Testis (tissue), 2 donors: ENCODE measurements at regions not wholly inside any gene's neighbourhood (a gene's known extent, or its start where the extent isn't known, plus 50 kb on each side); places are given as distances from the start of the nearest gene placed in this dataset.
A peak's percentile ranks its signal among the peaks of the same experiment; 100 is the strongest.
"Not testable (repeated sequence)": the region's sequence is repeated elsewhere in the genome, so short reads cannot be mapped to it uniquely, and the experiment has no call there.

ENCODE experiments used
- DNase-seq: peaks from one replicate; pipeline ENCODE4 v3.0.0-alpha.2; 2019
- H3K27ac ChIP-seq, 2 donors: fragments of 200-600 bp; sonication (generic); one replicate each; pipeline ENCODE4 v1.5.1; 2019
- H3K27me3 ChIP-seq: fragments of 200-600 bp; sonication (generic); one replicate; pipeline ENCODE4 v1.5.1; 2019
- H3K36me3 ChIP-seq: fragments of 200-600 bp; sonication (generic); one replicate; pipeline ENCODE4 v1.5.1; 2017; ENCODE audit warnings: low read depth; ENCODE audit errors: missing control alignments
- H3K4me1 ChIP-seq: fragments of 200-600 bp; sonication (generic); one replicate; pipeline ENCODE4 v1.5.1; 2019
- H3K4me3 ChIP-seq, 2 donors: fragments of 200-600 bp; sonication (generic); one replicate each; pipeline ENCODE4 v1.5.1; 2017 to 2019
- H3K9me3 ChIP-seq: fragments of 200-600 bp; sonication (generic); one replicate; pipeline ENCODE4 v1.5.1; 2017
- POLR2A ChIP-seq: fragments of 450-650 bp; IDR thresholded peaks from one replicate; pipeline ENCODE4 v1.6.1; 2017; ENCODE audit warnings: antibody characterized with exemption, mild to moderate bottlenecking, moderate library complexity
- WGBS, 2 donors: methylation state at CpG; one replicate each; pipeline ENCODE4 v1.1.5; 2018; 5-methylcytosine and 5-hydroxymethylcytosine counted together
- intact Hi-C: fragments of 100-400 bp; cut with DNase I; formaldehyde crosslinking; loops from one replicate; pipeline ENCODE4 v1.15.1; 2023; ENCODE audit warnings: low total_unique reads
- TF ChIP-seq, protein P1 (sequence below), 3 experiments: fragments of 450-650 bp in 2 of 3; fragments of 200-600 bp in 1 of 3; sonication (generic) in 1 of 3; IDR thresholded peaks; one replicate each; pipeline ENCODE4 v1.5.1; 2016 to 2019; ENCODE audit warnings: antibody characterized with exemption in 3 of 3, mild to moderate bottlenecking in 2 of 3, moderate library complexity in 1 of 3

DNA sequence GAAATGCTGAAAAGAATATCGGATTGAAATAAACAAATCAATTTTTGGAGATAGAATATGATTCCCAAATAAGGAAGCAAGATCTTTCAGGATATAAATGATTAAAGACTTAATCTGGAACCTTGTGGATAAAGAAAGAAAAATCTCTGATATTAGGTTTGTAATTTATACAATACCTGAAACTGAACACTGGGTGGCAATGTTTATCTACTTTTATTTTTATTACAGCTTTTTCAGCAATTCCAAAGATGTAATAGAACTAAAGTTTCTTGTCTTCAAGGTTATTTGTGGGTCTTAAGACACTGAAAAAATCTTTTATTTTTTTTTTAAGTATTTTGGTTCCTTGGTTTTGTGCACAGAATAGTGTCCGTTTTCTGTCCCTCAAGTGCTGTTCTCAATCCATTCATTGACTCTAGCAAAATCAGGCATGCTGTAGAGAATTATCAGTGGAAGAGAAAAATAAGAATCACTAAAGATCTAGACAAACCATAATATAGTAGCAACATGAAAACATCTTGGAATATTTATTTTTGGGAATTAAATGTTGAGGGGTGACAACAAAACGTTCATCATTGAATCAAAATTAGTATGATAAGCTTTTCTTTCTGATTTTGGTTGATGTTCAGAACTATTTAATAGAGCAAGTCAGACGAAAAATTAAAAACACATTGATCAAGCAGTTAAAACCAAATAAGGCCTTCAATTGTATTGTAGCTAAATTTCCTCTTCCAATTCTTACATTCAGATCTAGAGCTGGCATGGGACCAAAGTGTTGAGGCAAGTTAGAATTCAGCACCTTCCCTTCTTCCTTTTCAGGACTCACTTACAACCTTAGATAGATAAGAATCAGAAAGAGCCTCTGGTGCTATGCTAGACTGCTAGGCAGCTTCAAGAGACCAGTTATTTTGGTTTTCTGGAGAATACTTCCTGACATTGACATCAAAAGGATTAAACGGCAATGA is 704.4 kb upstream of the PCDH20 start:
- 53 to 61% methylated on average over 5 of the region's 5 CpGs for WGBS, 2 donors
- TF ChIP-seq, protein P1, sequence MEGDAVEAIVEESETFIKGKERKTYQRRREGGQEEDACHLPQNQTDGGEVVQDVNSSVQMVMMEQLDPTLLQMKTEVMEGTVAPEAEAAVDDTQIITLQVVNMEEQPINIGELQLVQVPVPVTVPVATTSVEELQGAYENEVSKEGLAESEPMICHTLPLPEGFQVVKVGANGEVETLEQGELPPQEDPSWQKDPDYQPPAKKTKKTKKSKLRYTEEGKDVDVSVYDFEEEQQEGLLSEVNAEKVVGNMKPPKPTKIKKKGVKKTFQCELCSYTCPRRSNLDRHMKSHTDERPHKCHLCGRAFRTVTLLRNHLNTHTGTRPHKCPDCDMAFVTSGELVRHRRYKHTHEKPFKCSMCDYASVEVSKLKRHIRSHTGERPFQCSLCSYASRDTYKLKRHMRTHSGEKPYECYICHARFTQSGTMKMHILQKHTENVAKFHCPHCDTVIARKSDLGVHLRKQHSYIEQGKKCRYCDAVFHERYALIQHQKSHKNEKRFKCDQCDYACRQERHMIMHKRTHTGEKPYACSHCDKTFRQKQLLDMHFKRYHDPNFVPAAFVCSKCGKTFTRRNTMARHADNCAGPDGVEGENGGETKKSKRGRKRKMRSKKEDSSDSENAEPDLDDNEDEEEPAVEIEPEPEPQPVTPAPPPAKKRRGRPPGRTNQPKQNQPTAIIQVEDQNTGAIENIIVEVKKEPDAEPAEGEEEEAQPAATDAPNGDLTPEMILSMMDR (IDR thresholded peaks at IDR 0.05) = peak in 1 of 3 experiments; percentile 46
- TF ChIP-seq POLR2A = no peak
- no peak for DNase-seq
- Histone ChIP-seq H3K27ac (no peak overlapping the region), H3K4me1 (no peaks in the 10 kb centered on the region), H3K9me3 (no peaks in the 10 kb centered on the region), H3K4me3 (no peak overlapping the region), H3K27me3 (no peaks in the 10 kb centered on the region), H3K36me3 (no peaks in the 10 kb centered on the region)
- intact Hi-C loops = no loop called here

DNA sequence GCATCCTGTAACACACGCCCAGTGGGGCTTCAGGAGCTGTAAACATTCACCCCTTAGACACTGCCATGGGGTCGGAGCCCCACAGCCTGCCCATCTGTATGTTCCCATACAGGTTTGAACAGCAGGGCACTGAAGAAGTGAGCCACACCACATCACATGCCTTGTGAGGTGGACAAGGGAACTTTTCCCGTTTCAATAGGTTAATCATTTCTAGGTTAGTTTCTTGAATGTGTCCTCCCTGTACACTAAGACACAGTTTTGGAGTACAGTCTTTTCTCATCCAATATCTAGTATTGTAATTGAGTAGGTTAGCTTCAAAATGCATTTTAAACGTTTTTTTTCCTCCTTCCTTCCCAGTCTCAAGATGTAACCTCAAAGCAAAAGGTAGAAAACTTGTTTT is 700.2 kb upstream of the PCDH20 start:
- no peak for TF ChIP-seq POLR2A
- TF ChIP-seq, protein P1 (IDR thresholded peaks at IDR 0.05) = no peak
- DNase-seq = no peak
- H3K4me3 ChIP-seq = no peak overlapping the region
- 69 to 70% methylated on average over 3 to 4 of the region's 4 CpGs for WGBS, 2 donors
- H3K27ac ChIP-seq = no peak overlapping the region
- no peaks in the 10 kb centered on the region for H3K36me3 ChIP-seq
- H3K4me1 ChIP-seq = no peaks in the 10 kb centered on the region
- H3K27me3 ChIP-seq = no peaks in the 10 kb centered on the region
- intact Hi-C loops = no loop called here
- H3K9me3 ChIP-seq = no peaks in the 10 kb centered on the region

DNA sequence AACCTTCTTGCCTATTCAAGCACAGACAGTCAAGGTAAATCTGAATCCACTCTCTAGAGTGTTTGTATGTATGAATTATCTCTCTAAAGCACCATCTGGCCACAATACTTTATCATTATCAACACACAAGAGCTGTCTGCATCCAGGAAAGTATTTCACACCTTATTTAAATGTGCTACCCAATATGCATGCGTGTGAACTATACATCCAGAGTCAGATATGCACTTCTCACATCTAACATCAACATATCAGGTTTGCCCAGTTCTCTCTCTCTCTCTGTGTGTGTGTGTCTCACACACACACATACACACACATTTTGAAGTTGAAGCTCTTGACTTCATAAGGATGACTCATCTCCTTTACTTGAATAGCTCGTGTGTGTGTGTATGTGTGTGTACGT is 697.5 kb upstream of the PCDH20 start:
- TF ChIP-seq, protein P1 (IDR thresholded peaks at IDR 0.05) = no peak
- no peak for TF ChIP-seq POLR2A
- no peak overlapping the region for H3K4me3 ChIP-seq
- intact Hi-C loops = no loop called here
- H3K27ac ChIP-seq = no peak overlapping the region
- H3K9me3 ChIP-seq = no peaks in the 10 kb centered on the region
- WGBS, 2 donors = 81 to 82% methylated on average over 3 of the region's 3 CpGs
- H3K36me3 ChIP-seq = no peaks in the 10 kb centered on the region
- no peaks in the 10 kb centered on the region for H3K27me3 ChIP-seq
- DNase-seq = no peak
- no peaks in the 10 kb centered on the region for H3K4me1 ChIP-seq

DNA sequence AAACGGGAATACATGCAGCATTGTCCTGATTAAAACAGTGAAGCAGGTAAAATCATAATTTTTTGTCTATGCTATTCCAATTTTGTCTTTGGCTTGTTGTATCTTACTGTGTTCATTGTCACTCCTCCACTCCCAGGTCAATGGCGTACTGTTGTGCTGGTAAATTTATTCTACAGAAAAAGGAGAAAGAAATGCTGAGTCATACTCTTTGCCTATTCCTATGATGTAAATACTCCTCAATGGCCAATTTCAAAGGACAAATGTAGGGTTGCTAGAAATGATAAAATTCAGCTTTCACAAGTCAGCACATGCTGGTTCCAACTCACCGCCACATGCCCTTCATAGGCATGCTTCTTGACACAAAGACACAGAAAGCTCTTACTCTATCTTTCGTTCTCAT is 694.4 kb upstream of the PCDH20 start:
- H3K36me3 ChIP-seq = no peaks in the 10 kb centered on the region
- no peak overlapping the region for H3K27ac ChIP-seq
- H3K4me1 ChIP-seq = no peaks in the 10 kb centered on the region
- TF ChIP-seq, protein P1 (IDR thresholded peaks at IDR 0.05) = no peak
- no peak for TF ChIP-seq POLR2A
- H3K27me3 ChIP-seq = no peaks in the 10 kb centered on the region
- no peak overlapping the region for H3K4me3 ChIP-seq
- WGBS, 2 donors = 74 to 85% methylated on average over 4 of the region's 4 CpGs
- H3K9me3 ChIP-seq = no peaks in the 10 kb centered on the region
- intact Hi-C loops = no loop called here
- DNase-seq = no peak

DNA sequence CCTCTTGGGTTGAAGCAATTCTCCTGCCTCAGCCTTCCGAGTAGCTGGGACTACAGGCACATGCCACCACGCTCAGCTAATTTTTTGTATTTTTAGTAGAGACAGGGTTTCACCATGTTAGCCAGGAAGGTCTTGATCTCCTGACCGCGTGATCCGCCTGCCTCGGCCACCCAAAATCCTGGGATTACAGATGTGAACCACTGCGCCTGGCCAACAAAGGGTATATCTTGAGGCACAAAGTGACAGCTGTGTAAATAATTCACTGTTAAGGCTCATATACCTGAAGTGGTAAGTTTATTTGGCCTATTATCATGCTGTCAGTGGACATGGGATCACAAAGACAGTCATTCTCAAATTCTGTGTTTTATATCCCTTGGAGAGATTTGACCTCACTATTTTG is 688.5 kb upstream of the PCDH20 start:
- WGBS, 2 donors = 90% methylated on average over 7 of the region's 7 CpGs
- H3K27me3 ChIP-seq, H3K9me3 ChIP-seq, H3K36me3 ChIP-seq, DNase-seq, H3K27ac ChIP-seq, H3K4me1 ChIP-seq, intact Hi-C loops, H3K4me3 ChIP-seq: not testable (repeated sequence)
